ENCODE measurements at regions not wholly inside any gene's neighbourhood (a gene's known extent, or its start where the extent isn't known, plus 50 kb on each side); places are given as distances from the start of the nearest gene placed in this dataset.

DNA sequence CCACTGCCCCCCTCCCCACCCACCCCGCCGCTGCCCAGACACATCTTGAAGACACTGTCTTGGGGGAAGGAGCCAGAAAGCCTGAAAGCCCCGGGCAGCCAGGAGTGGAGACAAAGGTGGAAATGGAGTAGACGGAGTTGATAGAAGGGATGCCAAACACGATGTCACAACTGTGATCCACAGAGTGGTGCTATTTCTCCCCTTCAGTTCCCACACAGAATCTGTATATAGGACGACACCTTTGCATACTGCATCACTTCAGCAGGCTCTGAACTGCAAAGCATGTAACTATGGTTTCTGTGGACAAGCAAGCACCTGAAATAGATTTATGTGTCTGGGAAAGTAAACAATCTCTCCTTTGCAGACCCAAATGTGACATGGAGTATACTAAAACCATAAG, 56.4 kb upstream of the F13A1 start:
- DNase-seq: no peak

DNA sequence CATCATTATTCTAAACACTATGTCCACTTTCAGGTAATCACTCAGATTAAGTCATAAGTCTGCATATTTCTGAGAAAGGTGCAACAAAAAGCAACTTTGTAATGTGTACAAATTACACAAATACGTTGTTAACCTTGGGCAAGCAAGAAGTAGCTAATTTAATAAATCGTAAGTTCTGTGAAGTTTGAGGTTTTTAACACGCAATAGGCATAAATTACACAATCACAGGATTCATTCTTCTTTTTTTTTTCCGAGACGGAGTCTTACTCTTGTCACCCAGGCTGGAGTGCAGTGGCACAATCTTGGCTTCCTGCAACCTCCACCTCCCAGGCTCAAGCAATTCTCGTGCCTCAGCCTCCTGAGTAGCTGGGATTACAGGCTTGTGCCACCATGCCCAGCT, 57.2 kb upstream of the F13A1 start:
- no peak for DNase-seq

DNA sequence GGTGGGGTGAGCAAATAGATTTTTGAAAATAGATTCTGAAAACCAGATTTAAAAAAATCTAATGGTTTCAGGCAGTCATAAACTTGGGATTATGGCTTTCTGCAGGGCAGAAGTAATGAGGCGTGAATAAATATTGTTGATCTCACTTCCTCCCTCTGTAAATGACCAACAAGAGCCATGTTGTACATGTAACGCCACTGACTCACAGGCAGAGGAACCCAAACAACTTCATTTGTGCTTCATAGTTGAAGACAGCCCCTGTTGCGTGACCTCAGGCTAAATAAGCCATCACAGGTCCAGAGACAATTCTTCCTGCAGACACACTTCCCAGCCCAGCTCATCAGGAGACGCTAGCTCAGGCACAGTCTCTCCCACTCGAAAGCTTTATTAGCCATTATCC, 59.1 kb upstream of the F13A1 start:
- no peak for DNase-seq

DNA sequence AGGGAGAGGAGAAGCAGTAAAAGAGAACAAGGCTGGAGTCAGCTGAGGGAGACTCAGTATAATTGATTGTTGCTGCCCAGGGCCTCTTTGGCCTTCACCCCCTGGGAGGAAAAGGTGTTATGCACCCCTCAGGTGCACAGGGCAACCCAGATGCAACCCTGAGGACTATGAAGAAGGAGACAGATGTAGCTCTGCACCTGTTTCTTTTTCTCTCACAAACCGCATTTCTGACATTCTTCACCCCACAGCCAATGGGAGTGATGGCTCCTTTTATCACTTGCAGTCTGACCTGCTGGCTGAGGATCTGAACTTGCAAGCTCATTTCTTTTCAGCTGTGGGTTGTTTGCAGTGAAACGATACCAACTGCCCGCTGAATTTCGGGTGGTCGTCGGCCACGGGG, 64.1 kb upstream of the F13A1 start:
- no peak for DNase-seq

DNA sequence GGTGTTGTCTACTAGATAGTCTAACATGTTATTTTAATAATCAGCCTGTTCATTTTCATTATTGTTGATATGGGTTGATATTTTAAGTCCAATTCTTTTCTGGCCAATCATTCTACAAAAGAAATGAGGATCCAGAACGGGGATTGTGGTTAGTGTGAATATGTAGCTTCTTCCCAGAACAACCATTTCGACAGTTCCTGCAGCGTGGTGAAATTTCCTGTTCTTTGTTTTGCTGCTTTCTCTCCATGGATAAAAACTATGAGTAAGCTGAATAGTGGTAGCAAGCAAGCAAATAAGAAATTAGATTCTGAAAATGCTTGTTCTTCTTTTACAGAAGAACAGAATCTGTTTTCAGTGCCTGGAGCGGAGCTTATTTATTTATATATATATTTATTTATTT, 65.5 kb upstream of the F13A1 start:
- DNase-seq: no peak

DNA sequence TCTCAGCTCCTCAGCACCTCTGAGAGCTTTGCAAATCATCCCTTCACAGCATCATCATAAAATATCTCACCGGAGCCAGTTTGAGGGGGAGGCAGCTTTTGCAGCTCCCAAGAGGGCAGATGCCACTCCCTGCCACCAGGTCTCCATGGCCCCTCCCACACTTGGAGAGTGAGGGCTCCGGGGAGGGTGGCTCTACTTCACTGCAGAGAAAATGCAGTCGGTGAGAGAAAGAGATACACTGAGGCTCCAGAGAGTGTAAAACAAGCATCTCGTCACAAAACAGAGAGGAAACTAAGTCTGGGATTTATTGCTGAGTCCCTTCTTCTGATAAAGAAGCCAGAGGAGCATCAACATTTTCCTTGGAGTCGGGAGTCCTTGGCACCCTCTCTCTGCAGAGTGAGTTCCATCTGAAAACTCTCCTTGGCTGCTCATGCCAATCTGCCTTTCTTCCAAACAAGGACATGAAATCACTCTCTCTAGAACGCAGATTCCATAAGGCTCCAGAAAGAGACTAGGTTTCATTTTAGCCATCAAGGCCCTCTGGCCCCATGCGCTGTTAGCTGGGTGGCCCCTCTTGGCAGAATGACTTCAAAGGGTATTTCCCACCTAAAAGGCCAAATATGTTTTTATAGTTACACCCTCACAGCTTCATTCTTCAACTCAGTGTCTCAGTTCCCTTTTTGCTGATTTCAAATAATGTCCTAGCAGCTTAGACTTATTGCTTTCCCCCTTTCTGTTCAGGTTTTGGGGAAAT, 70.6 kb upstream of the F13A1 start:
- no peak for DNase-seq

DNA sequence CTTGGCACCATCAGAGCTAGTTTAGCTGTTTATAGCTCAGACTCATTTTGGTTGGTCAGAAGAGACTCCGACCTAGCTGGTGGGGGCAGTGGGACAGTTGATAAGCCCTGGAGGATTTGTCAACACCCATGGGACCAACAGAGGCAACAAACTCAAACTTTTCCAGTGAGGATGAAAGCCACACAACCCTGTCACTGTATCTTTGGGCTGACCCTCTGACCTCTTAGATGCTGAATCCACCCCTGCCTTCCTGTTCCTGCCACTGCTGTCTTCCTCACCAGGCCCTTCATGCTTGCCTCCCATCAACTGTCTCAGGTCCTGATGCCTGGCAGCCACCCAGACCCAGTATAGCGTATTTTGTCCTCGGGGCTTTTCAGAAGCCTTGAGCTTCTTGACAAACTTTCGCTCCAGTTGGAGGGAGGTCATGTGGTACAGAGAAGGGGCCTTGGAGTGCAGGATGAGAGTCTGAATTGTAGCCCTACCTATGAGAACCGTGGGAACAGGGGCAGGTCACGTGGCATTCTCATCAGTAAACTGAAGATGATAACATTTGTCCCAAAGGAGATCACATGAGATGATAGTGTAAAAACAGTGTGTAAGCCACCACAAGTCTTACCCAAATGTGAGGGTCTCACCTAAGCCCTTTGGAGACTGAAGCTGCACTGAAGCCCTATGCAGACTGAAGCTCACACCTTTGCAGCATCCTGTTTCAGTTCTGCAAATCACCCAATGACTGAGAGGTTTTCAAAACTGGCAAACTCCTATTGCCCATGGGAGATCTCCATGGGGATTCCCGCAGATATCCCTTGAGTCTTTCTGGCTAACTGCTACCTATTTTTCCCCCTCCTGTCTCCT, 72.0 kb upstream of the F13A1 start:
- DNase-seq: no peak

- DNase-seq: no peak
Observed at GRCh38 chr6:6393069-6393529, 72.6 kb upstream of the F13A1 start.

- no peak for DNase-seq
Observed at GRCh38 chr6:6395581-6396197, 75.2 kb upstream of the F13A1 start.

GRCh38 chr6:6397842-6398241, 77.4 kb upstream of the F13A1 start:
- no peak for DNase-seq

- DNase-seq: no peak
Observed at GRCh38 chr6:6399568-6399967, 79.1 kb upstream of the F13A1 start.

- DNase-seq: no peak
Observed at GRCh38 chr6:6401401-6401800, 80.9 kb upstream of the F13A1 start.

- DNase-seq: no peak
Observed at GRCh38 chr6:6402006-6402405, 81.5 kb upstream of the F13A1 start.

- DNase-seq: no peak
Observed at GRCh38 chr6:6402591-6402990, 82.1 kb upstream of the F13A1 start.

DNA sequence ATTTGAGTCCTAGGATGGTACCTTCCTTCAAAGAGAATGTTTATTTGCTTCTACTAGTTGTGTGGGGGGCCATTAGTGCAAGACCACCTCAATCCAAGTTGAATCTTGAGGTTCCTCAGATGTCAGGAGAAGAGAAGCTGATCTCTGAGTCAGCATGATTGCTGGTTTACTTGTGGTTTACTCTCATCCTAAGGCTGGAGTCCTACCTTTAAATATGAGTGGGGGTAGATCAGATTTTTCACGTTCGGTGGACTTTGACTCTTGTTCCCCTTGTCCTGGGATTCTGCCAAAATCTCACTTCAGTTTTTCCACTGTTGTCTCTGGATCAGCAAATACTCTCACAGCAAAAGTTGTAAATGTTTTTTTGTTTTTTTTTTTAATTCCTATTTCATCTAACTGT, 84.6 kb upstream of the F13A1 start:
- DNase-seq: no peak

DNA sequence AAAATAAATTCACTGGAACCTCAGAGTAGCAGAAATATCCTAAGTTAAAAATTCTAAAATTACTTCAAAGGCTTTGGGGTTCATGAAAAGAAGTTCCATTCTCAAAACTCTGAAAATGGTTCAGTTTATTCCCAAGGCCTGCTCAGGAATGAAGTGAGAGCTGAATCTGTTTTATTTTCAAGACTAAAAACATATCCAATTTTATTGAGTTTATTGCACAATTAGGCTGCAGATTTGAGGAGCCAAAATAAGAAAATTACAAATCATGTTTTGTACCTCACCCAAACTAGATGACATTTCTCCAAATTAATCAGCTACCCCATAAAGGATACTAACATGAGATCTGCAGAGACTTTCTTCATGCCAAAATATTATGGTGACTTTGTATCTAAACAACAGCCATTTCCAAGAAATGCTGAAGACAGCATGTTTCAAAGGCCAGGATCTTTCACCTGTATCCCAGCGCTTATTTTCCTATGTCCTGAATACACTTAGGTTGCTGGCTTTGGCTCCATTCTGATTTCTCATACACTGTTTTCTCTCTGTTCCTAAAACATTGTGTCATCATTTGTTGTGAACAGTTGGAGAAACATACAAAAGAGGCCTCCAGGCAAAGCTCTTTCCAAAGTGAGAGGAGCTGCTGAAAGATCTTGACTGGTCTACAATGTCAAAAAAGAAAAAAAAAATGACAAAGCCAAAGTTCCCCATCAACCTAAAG, 85.7 kb upstream of the F13A1 start:
- no peak for DNase-seq

GRCh38 chr6:6406715-6407070, 86.2 kb upstream of the F13A1 start:
- DNase-seq: no peak

- DNase-seq: no peak
Observed at GRCh38 chr6:6407071-6407741, 86.7 kb upstream of the F13A1 start.

DNA sequence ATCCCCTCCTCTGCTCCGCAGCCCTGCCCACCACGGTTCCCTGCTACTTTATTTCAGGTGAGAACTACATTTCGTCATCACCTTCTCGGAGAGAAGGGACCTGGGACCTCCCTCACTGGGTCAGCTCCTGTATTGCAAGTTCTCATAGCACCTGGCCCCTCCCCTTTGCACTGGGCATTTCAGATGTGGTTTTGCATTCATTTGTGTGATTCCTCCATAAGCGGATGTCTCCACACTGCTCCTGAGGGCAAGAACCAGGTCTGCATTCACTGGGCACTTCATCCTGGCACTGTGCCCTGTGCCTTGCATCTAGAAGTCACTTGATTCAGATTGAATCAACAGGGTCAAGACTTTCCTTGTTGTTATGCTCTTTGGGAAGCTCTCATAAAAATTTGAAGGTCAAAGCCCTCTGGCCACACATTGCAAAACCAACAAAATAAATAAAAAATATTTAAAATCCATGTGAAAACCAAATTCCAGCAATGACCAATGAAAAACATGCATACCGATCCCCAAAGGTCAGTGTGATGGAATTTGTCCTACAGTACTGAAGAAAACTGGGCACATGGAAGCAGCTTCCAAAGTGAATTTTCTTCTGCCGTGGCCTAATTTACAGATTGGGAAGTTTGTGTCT, 89.1 kb upstream of the F13A1 start:
- DNase-seq: no peak

DNA sequence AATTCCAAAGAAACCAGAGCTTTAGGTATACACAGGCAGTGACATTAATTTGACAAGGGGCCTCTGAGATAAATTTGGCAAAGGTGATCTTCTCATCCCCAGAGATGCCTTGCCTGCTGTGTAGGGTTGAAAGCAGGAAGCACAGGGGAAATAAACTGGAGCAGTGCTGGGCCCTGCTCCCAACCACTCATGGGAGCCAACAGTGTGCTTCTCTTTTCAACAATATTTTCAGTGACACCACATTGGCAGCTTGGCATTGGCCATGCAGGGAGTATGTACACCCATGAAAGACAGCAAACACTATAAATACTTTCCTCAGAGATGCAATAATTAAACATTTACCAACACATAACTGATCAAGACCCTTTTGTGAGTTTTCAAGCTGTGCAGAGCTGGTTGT, 90.7 kb upstream of the F13A1 start:
- no peak for DNase-seq

- no peak for DNase-seq
Observed at GRCh38 chr6:6412221-6412620, 91.8 kb upstream of the F13A1 start.

GRCh38 chr6:6412700-6413099, 92.2 kb upstream of the F13A1 start:
- DNase-seq: no peak
